PC-9 (cell line): ENCODE measurements at regions not wholly inside any gene's neighbourhood (a gene's known extent, or its start where the extent isn't known, plus 50 kb on each side); places are given as distances from the start of the nearest gene placed in this dataset.

Experiments used
- CTCF ChIP-seq: fragments of 200-600 bp; sonication (generic); conservative IDR thresholded peaks from 2 replicates; pipeline ENCODE4 v1.6.1; 2017; ENCODE audit warnings: mixed run types, antibody characterized with exemption, mild to moderate bottlenecking, moderate library complexity
- EZH2 ChIP-seq: fragments of 200-600 bp; sonication (generic); IDR thresholded peaks from 2 replicates; pipeline ENCODE4 v1.8.0; 2017; ENCODE audit warnings: antibody characterized with exemption, low read depth

GRCh38 chr15:97479957-97480356 is 480.5 kb upstream of the ARRDC4 start:
- no peak for TF ChIP-seq CTCF
- no peak for TF ChIP-seq EZH2
